NCI-H146 (cell line): ENCODE measurements at regions not wholly inside any gene's neighbourhood (a gene's known extent, or its start where the extent isn't known, plus 50 kb on each side); places are given as distances from the start of the nearest gene placed in this dataset.
"Not testable (repeated sequence)": the region's sequence is repeated elsewhere in the genome, so short reads cannot be mapped to it uniquely, and the experiment has no call there.

Experiments used
- DNase-seq: peaks from one replicate; lab custom pipeline; 2025; lab: John Stamatoyannopoulos, UW

DNA sequence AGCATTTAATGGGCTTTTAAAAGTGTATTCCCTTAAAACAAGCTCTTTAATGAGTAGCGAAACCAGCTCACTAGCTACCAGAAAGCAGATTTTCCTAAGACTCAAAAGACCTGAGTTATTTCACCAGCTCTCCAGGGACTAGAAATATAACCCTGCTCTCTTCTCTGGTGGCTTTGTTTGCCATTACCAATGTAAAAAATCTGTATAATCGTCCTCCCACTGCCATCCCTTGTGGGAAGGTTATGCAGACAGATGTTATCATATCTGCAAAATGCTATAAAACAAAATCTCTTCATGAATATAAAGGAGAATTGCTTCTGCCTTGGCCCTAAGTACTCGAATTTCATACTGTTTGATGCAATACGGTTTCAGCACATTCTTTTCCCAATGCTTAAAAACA, 335.2 kb downstream of the NUP35 start:
- no peak for DNase-seq

DNA sequence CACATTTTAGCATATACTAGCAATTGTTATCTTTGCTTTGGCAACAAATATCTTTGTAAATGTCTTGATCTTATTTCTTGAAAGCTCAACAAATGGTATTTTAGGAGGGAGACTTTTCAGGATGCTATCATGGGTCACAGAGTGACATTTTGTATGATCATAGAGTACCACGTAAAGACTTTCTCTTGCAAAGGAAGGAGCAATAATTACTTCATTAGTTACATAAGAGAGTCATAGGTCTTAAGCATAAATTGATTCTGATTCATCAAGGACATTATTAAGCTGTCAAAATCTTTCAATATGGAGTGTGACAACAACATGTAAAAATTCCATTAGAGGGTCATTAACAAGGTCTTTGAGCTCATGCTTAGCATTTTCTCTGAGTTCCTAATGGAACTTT, 339.6 kb downstream of the NUP35 start:
- DNase-seq: no peak

DNA sequence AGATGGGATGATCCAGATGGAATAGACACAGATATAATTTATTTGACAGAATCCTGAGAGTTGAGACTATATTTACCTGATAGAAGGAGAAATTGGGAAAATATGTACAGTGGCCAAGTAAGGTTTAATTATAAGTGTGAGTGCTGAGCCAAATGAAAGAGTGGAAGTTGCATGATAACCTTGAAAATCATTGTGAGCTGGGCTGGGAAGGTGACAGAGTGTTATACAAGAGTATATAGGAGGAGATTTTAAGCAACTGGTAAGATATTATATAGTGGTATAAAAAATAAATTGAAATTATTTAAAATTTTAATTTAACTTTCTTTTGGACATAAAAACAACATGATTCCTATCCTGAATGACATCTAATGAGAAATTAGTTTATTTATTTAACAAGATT, 340.8 kb downstream of the NUP35 start:
- no peak for DNase-seq

DNA sequence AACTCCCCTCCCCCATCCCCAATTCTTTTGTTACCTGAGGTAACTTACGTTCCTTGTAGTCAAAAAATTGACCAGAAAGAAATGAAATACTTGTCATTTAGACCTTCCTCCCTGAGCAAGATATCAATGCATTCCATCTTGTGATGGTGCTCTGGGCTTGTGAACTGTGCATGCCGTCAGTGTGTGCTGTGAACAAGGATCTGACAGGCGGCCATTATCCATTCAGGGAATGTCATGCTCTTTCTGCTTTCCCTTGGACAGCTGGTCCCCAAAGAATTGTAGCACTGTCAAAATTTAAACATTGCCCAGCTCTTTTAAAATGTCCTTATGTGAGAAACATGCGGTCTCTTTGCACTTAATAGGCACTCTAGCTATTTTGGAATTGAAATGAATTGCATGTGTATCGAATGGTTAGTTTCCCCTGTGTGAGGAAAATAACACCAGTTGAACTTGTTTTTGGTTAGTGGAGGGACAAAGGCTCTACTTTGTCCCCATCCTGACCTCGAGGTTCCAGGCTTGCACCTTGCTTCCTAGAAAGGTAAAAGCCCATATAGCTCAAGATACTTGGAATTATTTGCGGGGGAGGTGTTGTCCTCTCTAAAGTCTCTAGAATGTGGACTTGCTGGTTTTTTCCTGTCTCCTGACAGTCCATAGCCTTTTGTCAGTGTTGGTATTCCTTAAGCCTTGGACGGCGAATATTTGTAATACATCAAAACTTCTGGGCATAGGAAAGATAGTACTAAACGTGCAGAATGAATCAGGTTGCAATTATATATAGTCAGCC, 350.9 kb downstream of the NUP35 start:
- DNase-seq: no peak

DNA sequence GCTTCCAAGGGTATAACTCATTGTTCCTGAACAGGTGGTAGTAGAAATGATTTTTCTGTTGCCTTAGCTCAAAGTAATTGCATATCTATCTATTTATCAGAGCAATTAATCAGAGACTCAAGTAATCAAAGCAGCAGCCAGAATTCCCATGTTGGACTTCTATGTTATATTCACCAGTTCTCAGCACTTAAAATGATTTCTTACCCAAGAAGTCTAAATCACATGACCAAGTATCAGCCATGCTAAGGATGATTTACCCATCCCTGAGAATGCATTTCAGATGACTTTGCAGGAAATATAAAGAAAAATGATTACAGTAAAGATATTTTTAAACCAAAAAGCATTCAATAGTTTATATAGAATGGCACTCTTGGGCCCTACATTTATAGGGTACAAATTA, 352.2 kb downstream of the NUP35 start:
- DNase-seq: no peak

DNA sequence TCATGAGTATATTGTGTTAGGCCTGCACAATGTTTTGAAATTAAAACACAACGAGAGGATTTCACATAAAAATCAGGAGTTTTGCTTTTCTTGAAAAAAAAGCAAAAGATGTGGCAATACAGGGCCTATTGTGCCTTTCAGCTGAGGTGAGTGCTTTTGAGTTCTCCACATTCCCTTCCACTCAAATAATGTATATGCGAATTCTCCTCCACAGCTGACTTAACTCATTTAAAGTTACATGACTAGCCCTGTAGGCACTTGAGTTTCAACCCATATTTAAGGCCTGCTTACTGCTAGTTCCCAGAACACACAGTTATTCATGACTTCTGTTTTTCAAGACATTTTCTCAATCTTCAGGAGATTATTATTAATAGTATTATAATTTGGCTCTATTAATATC, 353.1 kb downstream of the NUP35 start:
- DNase-seq: no peak

DNA sequence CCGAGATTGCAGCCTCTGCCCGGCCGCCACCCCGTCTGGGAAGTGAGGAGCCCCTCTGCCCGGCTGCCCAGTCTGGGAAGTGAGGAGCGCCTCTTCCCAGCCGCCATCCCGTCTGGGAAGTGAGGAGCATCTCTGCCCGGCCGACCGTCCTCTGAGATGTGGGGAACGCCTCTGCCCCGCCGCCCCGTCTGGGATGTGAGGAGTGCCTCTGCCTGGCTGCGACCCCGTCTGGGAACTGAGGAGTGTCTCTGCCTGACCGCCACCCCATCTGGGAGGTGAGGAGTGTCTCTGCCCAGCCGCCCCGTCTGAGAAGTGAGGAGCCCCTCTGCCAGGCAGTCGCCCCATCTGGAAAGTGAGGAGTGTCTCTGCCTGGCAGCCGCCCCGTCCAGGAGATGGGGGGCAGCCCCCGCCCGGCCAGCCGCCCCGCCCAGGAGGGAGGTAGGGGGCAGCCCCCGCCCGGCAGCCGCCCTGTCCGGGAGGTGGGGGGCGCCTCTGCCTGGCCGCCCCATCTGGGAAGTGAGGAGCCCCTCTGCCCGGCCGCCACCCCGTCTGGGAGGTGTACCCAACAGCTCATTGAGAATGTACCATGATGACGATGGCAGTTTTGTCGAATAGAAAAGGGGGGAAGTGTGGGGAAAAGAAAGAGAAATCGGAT, 354.8 kb downstream of the NUP35 start:
- DNase-seq: not testable (repeated sequence)

DNA sequence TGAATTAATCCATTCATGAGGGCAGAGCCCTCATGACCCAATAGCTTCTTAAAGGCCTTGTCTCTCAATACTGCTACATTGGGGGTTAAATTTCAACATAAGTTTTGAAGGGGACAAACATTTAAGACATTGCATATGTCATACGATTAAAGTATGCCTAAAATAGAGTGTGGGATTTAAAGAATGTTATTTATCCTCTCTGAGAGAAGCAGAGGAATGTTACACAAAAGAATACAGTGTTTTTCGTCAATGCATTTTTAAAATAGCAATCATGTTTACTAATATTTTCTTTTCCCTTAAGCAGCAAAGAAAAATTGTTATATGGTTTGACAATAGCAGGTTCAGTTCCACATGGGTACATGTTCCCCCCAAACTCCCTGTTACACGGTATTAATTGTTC, 363.1 kb downstream of the NUP35 start:
- no peak for DNase-seq

DNA sequence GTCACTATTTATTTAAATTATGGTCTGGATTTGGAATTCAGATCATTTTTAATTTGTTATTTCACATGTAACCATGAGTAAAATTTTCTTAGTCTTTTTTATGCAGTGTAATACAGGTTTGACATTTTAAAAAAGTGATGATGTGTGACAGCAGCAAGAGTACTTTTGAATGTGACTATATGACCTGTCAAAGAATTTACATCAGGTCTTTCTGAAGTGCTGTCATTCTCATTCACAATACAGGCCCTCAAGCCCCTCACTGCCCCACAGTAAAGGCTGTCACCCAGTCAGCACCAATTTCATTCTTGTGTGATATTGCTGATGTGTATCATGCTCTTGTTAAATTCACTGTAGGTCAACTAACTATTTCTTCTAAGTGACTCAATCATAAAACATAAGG, 364.2 kb downstream of the NUP35 start:
- no peak for DNase-seq

DNA sequence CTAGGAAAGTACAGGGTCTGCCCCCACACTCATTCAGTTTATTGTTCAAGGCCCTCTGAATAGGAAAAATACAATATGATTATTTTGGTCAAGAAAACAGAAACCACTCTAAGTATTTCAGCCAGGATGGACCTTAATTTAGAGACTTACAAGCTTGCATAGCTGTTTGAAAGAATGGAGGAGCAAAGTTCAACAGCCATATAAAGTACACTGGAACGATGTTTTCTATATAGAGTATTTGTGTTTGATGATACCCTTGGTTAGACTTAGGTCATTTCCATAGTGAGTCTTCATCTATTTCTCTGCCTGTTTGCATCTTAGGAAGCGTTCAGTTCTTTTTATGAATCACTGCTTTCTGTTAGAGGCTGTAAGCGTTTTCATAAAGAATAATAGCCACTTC, 366.2 kb downstream of the NUP35 start:
- DNase-seq: no peak

DNA sequence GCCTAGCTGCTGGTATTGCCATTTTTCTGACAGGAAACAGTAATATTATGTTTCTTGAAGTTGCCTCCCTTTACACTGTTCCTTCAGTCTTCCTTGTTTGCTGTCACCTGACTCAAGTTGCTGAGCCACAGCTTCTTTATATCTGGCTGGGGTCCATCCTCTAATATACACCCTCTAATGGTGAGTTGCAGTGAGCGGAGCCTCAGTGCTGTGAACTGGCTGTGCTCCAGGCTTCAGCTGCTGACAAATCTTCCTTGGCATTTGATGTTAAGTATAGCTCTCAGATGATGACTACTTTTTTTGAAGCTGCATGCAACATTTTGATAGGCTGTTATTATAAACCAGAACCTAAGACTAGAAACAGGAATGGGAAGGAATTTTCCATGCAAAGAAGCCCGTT, 366.7 kb downstream of the NUP35 start:
- DNase-seq: no peak

DNA sequence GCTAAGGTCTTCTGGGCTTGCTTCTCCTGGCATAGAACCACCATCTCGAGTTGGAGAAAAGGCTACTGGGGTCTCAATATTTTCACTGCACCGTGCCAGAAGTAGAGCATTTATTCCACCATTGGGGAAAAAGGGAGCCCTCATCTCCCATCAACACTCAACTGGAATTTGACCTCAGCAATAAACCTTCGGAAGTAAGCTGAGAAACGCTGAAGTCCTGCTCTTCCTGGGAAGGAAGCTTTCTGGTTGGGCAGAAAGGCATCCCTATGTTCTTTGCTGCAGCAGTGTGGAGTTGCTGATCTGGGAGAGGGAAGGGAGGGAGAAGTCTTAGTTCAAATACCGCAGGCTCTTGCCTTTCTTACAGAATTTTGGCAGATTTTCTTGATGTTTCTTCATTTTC, 368.8 kb downstream of the NUP35 start:
- no peak for DNase-seq

DNA sequence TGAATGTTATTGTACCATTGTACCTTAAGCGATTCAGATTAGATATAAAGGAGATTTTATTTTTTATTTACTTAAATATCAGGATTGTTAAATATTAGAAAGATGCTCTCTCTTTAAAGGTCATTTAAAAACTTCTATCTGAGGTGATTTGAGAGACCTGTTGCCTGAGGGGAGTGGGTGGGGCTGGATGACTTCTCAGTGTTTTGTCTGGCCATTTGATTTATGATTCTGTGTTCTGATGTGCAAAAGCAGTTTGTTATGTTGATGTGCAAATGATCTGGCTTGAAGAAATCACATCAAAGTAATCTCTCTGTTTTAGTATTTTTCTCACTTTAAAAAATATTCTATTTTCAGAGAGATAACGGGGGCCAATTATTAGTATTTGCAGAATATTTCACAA, 370.8 kb downstream of the NUP35 start:
- DNase-seq: peak; percentile 20

DNA sequence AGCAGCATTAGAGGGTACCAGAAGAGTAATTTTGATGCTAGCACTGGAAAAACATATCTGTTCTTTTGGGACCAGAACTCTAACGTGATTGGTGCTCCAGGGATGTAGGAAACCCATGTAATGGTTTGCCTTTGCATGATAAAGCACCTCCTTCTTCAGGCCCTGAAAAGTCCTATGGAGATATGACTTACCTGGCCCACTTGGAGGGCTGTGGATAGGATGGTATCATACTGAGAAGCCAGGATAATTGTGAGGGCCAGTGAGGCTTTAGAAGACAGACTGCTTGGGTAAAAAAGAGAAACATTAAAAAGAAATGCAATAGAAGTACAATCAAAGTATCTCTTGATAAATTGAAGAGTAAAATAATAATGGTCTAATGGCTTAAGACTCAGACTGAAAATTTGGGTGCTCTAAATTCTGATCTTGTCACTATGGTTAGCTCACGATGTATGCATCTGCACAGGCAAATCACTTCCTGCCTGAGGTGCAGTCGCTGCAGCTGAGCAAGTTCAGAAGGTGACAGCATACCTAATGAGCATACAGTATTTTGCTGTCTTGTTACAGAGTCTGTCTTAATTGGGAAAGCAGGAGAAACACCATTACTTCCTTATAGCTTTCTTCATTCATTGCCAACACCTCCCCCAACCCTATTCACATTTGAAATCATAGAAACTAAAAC, 371.5 kb downstream of the NUP35 start:
- DNase-seq: peak; percentile 29

DNA sequence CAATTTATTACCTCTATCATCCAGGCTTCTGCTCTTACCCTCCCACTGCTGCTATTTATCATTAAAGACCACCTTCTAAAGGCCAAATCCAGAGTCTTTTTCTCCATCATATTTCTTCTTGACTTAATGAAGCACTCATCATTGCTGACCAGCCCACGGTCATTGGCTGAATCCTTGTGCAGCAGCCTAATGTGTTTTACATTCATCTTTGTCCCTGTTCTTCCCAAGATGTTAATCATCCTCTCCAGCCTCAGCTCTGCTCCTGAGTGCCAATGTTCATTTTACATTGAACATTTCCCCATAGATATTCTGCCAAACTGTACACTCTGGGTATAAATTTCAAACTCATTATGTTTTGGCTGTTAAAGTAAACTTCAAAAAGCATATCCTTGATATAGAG, 373.6 kb downstream of the NUP35 start:
- no peak for DNase-seq

DNA sequence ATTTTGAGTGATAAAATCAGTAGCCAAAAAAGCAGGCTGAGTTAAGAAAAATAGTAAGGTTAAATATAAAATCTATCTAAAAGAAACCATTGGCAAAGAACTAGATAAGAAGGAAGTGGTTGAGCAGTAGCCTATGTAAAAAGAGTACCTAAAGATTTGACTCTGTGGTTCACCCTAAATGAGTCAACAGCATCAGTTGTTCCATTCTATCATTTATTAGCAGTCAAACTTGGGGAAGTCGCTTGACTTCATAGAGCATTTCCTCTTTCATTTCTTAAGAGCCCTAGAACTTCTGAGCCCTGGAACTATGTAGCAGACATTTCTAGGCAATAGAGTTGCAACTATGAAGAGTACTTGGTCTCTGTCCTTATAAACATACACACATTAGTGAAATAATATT, 381.7 kb downstream of the NUP35 start:
- DNase-seq: no peak

DNA sequence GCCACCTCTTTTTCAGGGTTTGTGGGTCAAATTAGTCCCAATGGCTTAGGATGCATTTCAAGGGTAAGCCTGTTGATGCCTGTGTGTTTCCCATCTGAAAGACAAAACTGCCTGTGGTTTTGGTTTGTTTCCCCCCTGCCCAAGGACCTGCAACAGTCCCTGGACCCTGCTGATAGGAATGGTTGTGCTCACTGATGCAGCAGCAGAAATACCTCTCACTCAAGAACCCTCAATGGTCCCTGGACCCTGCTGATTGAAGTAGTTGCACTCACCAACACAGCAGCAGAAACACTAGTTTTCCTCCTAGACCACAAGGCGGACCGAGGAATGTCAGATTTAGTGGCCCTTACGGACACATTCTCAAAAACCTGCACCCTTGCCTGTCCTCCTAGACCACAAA, 386.9 kb downstream of the NUP35 start:
- DNase-seq: no peak

DNA sequence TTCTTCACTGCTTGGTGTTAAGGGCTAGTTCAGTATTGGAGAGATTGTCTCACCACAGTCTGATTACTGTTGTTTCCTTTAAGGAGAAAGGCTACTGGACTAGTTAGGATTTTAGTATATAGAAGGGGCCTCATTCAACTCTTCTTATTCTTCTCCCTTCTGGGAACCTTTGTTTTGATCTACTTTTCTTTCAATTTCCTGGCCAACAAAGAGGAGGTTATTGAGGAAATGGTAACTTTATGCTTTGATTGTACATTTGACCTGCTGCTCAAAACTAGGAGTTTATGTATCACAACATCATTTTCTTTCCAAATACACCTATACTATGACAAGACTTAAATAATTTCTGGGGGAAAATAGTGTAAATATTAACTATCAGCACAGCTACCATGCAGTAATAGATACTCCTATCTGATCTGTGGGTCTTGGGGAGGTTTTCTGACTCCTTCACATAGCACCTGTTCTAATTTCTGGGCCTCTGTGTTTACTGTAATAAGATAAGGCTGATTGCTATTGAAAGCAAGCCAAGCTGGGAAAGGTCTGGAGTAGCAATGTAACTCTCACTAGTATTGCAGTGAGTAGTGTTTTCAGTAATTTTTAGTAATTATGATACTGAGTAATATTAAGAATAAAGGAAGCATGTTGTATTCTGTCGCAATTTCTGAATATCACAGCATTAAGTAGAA, 395.3 kb downstream of the NUP35 start:
- DNase-seq: peak; percentile 73

DNA sequence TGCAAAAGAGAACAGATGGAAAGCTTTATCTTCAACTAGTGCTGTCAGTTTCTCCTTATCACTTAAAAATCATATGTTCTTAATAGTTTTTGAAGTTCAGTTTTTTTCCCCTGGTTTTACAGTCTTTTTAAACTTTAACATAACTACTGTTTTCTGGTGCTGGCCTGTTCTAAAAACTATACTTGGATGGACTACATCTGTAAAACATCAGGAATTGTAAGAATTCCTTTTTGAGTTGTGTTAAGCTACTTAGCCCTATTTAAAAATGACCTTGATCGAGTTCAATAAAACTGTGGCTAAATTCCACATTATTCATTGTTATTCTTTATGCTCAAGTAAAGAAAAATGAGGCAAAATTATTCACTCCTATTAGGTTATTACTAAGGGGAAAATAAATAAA, 397.7 kb downstream of the NUP35 start:
- DNase-seq: no peak

DNA sequence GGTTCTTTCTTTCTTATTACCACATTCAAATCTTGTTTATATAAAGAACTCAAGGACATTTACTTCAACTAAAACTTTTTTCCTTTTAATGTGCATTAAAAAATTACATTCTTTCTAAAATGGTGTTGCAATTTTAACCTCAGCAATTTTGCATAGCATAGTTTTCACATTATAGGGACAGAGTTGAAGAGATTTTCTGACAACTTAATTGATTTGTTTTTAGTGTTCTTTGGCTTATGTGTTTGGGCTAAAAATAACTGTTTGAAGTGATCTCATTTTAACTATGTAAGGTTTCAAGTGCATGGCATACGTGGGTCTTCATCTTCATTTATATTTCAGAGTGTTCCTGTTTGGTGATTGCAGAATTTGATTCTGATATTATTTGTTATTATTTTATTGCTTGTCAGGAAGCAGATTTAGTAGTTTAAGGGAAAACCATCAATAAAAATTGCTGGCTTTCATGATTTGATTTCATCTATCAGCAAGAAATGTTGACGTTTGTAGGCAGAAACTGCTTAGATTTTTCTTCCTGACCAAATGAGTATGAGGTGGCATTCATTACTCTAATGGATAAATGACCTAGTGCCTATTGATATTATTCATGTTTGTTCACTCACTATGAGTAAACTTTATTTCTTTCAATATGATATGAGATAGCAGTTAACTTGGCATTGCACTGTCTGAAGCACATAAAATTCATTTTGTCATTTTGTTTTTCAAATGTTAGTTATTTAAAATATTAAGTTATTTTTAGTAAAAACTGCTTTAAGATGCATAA, 398.4 kb downstream of the NUP35 start:
- no peak for DNase-seq

DNA sequence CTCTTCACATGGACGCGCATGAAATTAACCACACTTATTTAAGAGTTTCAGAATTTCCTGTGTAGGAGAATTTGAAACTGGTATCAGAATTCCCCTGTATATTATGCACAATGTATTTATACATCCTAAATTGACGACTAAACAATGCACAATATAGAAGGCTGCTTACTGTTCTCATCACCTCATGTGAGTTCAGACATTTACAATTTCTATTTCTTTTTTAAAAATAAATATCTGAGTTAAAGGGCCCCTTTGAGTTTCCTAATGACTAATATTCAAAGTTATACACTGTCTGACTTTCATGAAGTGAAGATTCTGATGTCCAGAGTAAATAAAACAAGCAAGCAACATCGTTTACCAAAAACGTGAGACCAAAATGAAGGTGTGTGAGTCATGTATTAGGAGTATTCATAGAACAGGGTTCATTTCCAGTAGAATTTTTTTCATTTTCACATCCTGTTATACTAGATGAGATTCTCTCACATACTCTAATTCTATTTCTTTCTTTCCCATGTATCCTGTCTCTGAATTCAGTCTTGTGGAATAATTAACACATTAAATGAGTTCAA, 406.2 kb downstream of the NUP35 start:
- DNase-seq: no peak

DNA sequence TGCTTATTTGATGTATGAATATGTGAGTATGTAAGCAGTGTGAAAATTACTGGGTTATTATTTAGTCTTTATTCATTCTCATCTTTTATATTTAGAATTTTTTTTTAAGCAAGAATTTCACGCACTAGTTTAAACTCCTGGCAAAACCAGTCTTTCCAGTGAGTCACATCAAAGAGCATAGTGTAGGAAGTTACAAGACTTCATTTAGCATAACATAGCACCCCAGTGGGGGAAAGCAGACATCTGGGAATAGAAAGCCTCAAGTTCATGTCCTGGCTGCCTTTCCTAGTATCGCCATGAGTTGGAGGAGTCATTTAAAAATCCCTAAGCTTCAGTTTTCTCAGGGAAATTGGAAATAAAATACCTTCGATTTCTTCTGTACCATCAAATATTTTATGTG, 408.3 kb downstream of the NUP35 start:
- no peak for DNase-seq
